ENCODE measurements at regions not wholly inside any gene's neighbourhood (a gene's known extent, or its start where the extent isn't known, plus 50 kb on each side); places are given as distances from the start of the nearest gene placed in this dataset.

DNA sequence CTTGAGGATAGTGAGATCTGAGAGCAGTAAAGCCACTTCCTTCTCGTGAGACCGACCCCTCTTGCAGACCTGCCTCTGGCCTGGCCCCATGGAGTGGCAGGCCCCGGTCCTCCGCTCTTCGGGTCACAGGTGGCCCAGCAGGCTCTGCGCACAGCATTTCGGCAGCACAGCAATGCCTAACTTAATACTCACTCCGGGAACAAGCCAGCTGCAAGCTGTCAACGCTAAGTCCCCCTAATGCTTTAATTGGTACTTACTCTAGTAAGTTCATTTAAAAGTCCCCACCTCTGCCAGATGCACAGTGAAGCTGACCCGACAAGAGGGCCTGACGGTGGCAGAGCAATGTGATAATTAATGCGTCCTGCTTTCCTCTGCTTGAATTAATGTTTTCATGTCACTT is 349.3 kb upstream of the B3GAT1 start:
- no peak for DNase-seq (ENCODE audit: low spot score)

DNA sequence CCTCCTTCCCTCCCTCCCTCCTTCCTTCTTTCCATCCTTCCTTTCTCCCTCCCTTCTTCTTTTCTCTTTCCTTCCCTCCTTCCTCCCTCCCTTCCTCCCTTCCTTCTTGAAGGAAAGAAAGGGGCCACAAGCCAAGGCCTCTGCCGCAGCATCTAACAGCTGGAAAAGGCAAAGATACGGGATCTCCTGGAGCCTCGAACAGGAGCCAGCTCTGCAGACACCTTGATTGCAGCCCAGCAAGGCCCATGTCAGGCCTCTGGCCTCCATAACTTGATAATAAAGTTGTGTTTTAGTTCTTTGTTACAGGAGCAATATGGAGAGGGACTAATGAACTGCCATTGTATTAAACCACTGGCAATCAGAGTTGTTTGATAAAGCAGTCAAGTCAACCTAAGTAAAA is 348.9 kb upstream of the B3GAT1 start:
- DNase-seq (ENCODE audit: low spot score) = no peak

DNA sequence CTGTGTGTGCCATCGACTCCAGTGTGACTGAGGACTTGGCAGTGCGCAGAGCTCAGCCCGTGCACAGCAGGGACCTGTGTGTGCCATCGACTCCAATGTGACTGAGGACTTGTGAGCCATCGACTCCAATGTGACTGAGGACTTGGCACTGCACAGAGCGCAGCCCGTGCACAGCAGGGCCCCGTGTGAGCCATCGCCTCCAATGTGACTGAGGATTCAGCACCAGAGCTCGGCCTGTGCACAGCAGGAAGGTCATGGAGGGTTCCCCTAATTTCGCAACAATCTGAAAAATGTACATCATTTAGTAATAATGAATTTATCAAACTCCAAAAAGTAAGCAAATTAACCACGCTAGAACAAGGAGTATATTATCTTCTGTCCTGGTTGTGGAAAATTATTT is 348.3 kb upstream of the B3GAT1 start:
- no peak for DNase-seq (ENCODE audit: low spot score)

DNA sequence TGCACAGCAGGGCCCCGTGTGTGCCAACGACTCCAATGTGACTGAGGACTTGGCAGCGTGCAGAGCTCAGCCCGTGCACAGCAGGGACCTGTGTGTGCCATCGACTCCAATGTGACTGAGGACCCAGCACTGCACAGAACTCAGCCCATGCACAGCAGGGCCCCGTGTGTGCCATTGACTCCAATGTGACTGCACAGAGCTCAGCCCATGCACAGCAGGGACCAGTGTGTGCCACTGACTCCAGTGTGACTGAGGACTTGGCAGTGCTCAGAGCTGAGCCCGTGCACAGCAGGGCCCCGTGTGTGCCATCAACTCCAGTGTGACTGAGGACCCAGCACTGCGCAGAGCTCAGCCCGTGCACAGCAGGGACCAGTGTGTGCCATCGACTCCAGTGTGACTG is 347.8 kb upstream of the B3GAT1 start:
- DNase-seq (ENCODE audit: low spot score) = no peak

DNA sequence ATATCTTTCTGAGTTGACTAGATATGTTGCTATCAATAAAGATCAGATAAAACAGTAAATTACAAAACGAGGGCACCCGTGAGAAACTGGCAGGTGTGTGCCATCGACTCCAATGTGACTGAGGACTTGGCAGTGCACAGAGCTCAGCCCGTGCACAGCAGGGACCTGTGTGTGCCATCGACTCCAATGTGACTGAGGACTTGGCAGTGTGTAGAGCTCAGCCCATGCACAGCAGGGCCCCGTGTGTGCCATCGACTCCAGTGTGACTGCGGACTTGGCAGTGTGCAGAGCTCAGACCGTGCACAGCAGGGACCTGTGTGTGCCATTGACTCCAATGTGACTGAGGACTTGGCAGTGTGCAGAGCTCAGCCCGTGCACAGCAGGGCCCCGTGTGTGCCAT is 347.2 kb upstream of the B3GAT1 start:
- no peak for DNase-seq (ENCODE audit: low spot score)

DNA sequence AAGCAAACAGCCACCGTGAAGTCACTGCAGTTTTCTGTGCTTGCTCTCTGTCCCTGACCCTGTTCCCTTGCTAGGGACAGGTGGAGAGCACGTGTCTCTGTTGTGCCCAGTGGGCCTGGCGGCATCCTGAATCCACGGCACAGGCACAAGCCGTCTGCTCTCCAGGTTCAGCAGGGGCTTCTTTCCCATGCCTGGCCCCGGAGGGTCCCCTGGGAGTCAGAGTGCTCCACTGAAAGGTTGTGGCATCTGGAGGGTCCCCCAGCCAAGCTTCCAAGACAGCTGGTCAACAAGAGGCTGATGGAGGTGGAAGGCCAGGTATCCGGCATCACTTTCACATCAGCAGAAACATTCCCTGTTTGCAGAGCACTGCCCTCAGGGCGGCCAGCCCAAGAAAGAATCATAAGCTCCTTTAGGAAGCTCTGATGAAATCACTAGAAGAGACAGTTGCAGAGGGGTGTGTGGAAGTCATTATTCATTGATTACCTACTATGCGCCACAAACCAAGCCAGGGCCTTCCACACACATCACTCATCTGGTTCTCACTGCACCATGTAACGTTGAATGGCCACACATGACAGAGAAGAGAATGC is 346.4 kb upstream of the B3GAT1 start:
- no peak for DNase-seq (ENCODE audit: low spot score)

DNA sequence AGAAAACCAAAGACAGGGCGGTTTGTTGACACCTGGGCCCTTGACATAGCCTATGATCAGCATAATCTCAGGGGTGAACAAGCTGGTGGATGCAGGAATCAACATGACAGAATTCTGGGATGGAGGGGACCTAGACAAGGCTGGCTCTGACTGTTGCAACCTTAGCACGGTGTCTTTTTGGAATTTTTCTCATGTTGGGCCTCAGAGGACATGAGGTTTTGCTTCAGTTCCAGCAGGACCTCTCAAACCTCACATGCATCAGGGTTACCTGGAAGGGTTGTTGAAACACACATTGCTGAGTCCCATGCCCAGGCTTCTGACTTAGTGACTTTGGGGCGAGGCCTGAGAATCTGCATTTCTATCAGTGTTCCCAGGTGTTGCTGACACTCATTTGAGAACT is 345.6 kb upstream of the B3GAT1 start:
- no peak for DNase-seq (ENCODE audit: low spot score)

DNA sequence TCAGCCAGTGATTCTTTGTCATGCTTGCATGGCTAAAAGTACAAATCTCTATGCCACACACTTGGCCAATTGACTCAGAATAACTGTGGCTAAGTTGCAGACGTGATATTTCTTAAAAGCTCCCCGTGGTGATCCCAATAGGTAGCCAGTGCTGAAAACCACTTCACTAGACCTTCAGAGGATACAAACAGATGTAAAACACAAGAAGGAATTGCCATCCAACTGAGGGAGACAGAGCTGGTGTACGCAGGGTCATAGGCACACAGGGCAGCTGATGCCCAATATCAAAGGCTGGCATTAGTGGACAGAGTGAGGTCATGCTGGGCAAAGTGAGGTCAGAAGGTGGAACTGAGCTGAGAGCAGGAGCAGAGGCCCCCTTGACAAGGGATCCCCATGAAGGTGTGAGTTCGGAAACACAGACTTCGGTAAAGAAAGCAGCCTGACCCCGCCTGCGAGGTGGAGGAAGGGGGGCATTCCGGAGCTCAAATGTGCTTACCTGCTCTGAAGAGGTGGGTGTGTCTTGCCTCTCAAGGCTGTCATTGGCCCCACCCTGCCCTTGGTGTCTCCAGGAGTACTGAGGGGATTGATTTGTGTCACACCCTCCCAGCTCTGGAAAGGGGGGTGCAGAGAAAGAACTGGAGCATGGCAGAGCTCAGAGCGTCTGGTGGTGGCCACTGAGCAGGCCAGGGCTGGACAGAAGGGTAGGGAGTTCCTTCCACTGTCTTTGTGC is 344.9 kb upstream of the B3GAT1 start:
- no peak for DNase-seq (ENCODE audit: low spot score)

DNA sequence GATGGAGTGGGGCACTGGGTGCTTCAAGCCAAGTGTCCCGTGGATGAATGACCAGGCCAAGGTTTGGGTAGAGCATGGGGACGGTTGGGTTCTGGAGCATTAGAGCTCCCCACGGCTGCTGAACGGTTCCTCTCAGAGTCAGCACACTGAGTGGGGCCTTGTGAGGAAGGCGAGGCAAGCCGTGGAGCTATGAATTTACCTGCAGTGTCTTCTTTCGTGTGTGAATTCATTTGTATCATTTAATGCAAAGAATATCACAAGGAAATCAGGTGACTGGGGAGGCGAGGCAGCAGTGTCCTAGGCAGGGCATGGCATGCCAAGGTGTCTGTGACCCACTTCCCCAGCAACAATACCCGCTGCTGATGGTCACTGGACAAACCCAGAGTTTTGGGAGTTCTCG is 343.5 kb upstream of the B3GAT1 start:
- DNase-seq (ENCODE audit: low spot score) = no peak

DNA sequence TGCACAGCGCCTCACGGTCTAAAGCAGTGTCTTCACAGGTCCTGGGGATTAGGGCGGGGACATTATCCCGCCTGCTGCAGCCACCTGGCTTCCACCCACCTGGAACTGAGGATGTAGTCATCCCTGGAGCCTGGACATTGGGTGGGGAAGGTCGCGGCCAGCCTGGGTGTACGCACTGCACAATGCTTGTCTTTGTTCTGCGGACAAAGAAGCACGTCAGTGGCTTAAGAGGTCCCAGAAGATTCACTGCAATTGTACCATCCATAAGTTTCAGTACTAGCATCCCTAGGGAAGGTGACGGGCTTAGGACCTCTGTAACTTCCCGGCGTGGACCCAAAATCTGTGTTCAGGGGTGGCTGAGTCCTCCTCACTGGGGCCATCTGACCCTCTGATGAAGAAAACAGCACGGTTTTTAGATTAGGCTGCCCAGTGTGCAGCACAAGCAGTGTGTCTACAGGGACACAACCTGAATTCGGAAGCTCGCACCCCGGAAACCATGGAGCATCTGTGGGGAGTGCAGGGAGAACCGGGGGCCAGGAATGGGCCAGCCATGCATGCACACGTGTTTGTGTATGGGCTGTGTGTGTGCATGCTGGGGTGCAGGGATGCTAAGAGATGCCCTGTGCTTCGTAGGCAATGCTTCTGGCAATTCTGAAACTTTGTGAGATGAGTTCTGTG is 342.6 kb upstream of the B3GAT1 start:
- DNase-seq (ENCODE audit: low spot score) = no peak

DNA sequence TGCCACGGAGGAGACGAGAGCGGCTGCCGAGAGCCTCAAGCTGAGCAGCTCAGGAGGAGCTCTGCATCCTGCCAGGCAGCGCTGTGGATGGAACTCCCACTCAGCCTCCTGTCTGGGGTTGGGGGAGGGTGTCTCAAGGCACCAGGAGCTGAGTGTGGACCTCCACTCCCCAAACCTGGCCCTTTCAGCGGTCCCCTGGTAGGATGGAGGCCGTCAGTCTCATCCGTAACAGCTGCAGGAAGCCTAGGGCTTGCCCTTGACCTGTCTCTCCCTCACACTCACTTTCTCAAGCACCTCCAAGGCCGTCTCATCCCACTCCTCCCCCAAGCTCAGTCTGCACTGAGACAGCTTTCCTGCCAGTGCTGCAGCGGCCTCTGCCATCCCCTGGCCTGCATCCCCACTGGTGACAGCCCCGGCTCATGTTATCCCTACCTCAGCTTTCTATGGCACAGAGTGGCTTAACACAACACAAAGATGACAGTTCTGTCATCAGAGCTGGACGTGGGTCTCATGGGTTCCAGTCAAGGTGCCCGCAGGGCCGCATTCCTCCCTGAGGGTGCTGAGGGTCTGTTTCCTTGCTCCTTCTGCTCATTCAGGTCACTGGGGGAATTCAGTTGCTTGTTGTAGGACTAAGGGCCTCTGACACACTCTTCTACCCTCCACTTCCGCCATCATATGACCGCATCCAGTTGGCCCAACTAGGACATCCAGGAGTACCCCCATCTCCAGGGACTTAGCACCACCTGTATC is 341.9 kb upstream of the B3GAT1 start:
- DNase-seq (ENCODE audit: low spot score) = no peak

DNA sequence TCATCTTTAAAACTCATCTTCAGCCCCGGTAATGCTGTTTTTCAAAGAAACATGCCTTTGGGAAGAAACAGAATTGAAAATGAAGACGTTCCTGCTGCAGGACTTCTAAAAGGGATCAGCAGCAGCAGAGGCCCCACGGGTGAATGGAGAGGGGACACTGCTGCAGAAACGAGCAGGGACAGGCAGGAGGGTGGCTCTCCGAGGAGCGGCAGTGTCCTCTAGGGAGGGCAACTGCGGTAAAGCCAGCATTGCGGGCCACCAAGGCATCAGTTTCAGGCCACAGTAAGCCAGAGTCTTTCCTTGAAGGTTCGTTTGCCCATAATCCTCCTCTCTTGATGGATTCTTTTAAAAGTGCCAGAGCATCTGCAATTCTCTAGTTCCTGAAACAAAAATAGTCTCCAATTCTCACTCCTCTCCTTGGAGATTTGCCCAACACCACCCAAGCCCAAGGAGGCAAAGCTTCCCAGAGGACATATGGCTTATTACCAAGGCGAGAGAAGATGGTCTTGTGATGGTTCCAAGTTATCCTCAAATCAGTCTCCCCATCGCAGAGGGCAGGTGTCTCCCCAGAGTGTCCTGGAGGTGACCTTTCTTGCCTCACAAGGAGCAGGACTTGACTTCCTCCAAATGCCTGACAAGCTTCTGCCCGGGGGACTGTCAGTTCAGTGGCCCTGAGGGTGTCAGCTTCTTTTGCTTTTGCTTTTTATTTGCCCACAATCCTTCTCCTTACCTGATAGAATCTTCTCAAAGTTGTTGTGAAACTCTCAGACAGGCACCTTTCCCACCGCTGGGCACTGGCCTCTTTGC is 341.1 kb upstream of the B3GAT1 start:
- DNase-seq (ENCODE audit: low spot score) = no peak

DNA sequence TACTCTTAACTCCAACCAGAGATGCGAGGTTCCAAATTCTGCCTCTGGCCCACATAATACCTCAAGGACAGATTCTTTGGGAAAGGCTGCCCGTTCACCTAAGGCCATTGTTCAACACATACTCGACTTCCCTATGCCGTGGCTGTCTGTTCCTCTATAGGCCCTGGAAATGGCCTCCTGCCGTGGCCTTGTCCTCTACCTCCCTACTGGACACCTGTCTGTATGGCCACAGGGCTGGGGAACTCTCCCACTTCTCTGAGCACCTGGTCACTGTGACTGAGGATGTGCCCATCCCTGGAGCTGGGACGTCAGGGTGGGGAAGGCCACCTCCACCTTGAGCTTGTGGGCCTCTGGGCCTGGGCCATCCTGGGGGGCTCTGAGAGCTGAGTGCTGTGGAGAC is 340.5 kb upstream of the B3GAT1 start:
- no peak for DNase-seq (ENCODE audit: low spot score)

DNA sequence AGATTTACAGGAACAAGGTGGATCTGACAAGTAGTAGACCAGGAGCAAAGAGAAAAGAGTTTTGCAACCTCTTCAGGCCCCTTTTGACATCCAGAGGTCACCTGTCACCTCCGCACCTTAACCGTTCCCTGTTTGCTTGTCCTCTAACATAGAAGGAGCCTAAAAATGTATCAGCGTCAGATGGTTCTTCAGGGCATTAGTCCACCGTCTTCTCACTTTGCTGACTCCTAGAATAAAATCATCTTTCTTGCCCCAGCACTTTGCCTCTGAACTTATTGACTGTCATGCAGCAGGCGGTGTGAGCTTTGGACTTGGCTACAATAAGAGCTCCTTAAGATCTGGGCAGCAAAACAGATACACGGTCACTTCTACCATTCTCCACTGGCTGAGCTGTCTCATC is 339.7 kb upstream of the B3GAT1 start:
- DNase-seq (ENCODE audit: low spot score) = no peak

DNA sequence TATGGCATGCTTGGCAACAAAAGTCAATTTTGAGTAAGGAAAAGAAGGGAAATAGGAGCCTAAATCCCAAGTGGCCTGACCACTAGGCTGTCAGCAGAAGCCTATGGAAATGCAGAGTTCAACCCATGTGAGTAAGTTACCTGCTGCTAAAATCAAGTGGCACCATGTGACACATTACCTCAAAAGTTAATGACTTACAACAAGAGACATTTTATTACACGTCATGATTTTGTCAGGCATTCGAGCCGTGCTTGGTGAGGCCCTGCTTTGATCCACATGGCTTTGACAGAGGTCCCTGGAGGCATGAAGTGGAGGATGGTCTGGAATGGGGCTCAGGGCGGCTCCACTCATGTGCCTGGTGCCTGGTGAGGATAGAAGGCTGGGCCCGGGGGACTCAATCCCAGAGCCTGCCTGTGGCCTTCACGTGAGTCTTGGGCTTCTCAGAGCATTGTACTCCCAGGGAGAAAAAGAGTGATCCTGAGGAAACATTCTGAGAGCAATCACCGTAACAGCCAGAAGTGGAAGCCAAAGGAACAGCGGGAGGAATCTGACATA is 339.1 kb upstream of the B3GAT1 start:
- DNase-seq (ENCODE audit: low spot score) = no peak

DNA sequence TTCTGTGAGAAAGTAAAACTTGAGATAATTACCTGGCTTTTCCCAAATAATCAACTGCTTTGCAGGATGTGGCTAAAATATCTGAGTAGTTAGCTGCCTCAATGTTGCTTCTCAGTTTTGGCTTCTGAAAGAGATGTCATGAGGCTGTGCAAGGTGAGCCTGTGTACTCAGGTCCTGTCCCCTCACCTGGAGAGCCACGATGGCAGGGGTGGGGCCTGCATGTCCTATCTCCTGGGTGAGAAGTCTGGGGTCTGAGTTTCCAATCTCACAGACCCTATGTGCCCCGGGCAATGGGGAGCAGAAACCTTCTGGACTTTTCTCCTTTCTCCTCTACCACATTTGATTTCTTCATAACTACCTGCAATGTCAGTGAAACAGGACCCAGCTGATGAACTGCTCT is 338.6 kb upstream of the B3GAT1 start:
- no peak for DNase-seq (ENCODE audit: low spot score)

DNA sequence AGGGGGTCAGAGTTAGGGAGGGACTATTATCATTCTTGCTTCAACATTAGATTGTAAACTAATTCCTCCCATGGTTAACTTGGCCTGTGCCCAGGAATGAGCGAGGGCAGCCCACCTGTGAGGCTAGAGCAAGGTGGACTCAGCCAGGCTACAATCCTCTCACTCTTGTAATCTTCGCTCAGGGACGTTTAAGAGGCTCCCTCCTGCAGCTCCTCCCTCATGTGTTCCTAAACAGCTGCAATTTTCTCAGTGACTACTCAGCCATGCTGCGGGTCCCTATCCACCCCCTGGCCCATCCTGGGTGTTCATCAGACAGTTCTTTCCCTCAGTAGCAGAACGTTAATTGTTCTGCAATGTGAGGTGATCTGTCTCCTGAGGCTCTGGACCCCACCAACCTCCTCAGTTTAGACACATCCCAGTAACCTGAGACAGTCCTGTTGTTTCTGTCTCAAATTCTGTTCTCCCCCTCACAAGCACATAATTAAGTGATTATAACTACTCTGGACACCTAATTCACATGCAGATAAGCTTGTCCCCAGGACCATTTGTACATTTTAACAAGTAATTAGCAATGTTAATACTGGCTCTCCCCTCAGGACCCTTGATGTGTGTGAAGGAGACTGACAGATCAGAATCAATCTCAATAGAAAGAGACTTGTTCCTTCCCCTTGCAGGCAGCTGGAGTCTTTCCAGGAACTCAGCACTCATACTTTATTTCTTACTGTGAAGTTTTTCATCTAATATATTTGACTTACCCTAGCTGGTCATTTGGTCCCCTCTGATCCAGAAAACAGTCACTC is 337.2 kb upstream of the B3GAT1 start:
- DNase-seq (ENCODE audit: low spot score) = no peak

DNA sequence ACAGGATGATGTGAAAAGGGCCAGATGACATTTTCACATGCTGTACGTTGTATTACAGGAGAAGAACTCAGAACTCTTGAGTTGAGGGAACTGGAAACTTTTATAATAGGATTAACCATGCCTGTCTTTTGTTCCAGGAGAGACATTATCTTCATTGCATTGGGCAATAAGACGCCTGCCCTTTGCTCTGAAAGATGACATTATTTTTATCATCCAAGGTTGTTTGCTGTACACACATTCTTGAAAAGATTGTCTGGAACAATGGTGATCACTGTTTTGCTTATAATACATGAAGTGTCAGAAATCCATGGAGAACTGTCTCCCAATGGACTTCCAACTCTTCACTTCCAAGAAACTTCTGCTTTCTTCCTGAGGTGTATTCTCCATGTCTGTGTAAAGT is 334.6 kb upstream of the B3GAT1 start:
- DNase-seq (ENCODE audit: low spot score) = no peak

DNA sequence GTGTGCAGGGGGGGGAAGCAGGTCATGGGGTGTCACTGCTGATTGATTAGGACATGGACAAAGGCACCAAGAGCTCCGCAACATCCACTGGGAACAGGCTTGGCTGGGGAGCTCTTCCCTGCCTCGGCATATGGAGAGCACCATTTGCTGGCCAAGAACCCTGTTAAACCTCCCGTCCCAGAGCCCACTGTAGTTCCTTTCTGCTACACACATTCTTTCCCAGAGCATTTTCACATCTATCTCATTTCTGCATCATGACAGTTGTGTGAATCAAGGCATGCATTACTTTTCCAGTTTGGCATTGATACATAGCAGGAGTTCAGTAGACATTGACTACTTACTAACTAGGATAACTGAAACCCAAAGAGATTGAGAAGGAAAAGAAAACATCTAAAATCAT is 333.4 kb upstream of the B3GAT1 start:
- no peak for DNase-seq (ENCODE audit: low spot score)

DNA sequence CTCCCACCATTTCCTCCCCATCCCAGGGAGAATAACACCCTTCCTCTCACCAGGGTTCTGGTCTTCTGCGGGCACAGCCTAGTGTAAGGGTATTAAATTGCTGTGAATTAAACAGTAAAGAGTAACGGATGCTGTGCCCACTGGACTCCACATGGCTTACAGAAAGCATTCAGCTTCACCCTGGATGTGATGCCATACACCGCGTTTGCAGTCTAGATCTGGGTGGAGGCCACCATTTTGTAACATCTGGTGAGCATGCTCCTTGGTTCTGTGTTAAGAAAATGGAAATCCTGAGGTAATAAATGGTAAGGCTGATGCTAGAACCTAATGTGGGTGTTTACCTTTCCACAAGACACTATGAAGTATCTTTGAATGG is 331.8 kb upstream of the B3GAT1 start:
- DNase-seq (ENCODE audit: low spot score) = no peak

All from iPS-NIHi11 (cell line).